OCI-LY1 (cell line): ENCODE measurements at regions not wholly inside any gene's neighbourhood (a gene's known extent, or its start where the extent isn't known, plus 50 kb on each side); places are given as distances from the start of the nearest gene placed in this dataset.

Source experiments
- H2AFZ ChIP-seq: fragments of 200-600 bp; sonication (generic), shearing (Covaris generic); 2 replicates; pipeline ENCODE4 v1.6.0; 2014; ENCODE audit warnings: antibody characterized with exemption, mild to moderate bottlenecking, low read length
- H3F3A ChIP-seq: fragments of 200-600 bp; sonication (generic), shearing (Covaris generic); 2 replicates; pipeline ENCODE4 v1.6.0; 2014; ENCODE audit warnings: mild to moderate bottlenecking, antibody characterized with exemption, low read length, moderate library complexity; ENCODE audit not compliant: insufficient read depth
- H3K27ac ChIP-seq: fragments of 200-600 bp; sonication (generic); 2 replicates; pipeline ENCODE4 v1.5.1; 2014; ENCODE audit warnings: low read length, mixed run types, mild to moderate bottlenecking, low read depth; ENCODE audit not compliant: poor library complexity, severe bottlenecking
- H3K27me3 ChIP-seq: fragments of 200-600 bp; sonication (generic); 2 replicates; pipeline ENCODE4 v1.6.0; 2014; ENCODE audit warnings: antibody characterized with exemption, mild to moderate bottlenecking, low read length, moderate library complexity; ENCODE audit not compliant: insufficient read depth
- H3K36me3 ChIP-seq: fragments of 200-600 bp; sonication (generic); 2 replicates; pipeline ENCODE4 v1.6.1; 2014; ENCODE audit warnings: mild to moderate bottlenecking, antibody characterized with exemption, low read length, moderate library complexity, mixed read lengths; ENCODE audit not compliant: insufficient read depth
- H3K4me1 ChIP-seq: fragments of 200-600 bp; sonication (generic); 2 replicates; pipeline ENCODE4 v1.5.1; 2014; ENCODE audit warnings: mild to moderate bottlenecking, low read length, moderate library complexity; ENCODE audit not compliant: insufficient read depth, severe bottlenecking
- H3K4me2 ChIP-seq: fragments of 200-600 bp; sonication (generic), shearing (Covaris generic); 2 replicates; pipeline ENCODE4 v1.6.1; 2014; ENCODE audit warnings: low read length
- H3K4me3 ChIP-seq: fragments of 200-600 bp; sonication (generic); 2 replicates; pipeline ENCODE4 v1.5.1; 2014; ENCODE audit warnings: low read length, low read depth, mild to moderate bottlenecking, mixed read lengths; ENCODE audit not compliant: poor library complexity, severe bottlenecking
- H3K79me2 ChIP-seq: fragments of 200-600 bp; shearing (Covaris generic); 2 replicates; pipeline ENCODE4 v1.6.1; 2016; ENCODE audit warnings: mixed run types, low read length, mixed read lengths; ENCODE audit not compliant: insufficient read depth
- H3K9ac ChIP-seq: fragments of 200-600 bp; sonication (generic), shearing (Covaris generic); 2 replicates; pipeline ENCODE4 v1.6.1; 2014; ENCODE audit warnings: mild to moderate bottlenecking, low read length, mixed read lengths
- H3K9me2 ChIP-seq: fragments of 200-600 bp; sonication (generic), shearing (Covaris generic); 2 replicates; pipeline ENCODE4 v1.6.1; 2014; ENCODE audit warnings: low read depth, mild to moderate bottlenecking, low read length, mixed read lengths
- H3K9me3 ChIP-seq: fragments of 200-600 bp; shearing (Covaris generic); 2 replicates; pipeline ENCODE4 v1.6.1; 2014; ENCODE audit warnings: low read length, mixed read lengths
- H4K20me1 ChIP-seq: fragments of 200-600 bp; sonication (generic), shearing (Covaris generic); 2 replicates; pipeline ENCODE4 v1.6.0; 2016; ENCODE audit warnings: mild to moderate bottlenecking, low read length; ENCODE audit not compliant: insufficient read depth
- EZH2 ChIP-seq: fragments of 200-600 bp; sonication (generic), shearing (Covaris generic); IDR thresholded peaks from 2 replicates; pipeline ENCODE4 v1.8.0; 2017; ENCODE audit warnings: borderline replicate concordance, mixed run types, mild to moderate bottlenecking, antibody characterized with exemption, low read length, moderate library complexity, mixed read lengths
- TF ChIP-seq, protein P1 (sequence below): fragments of 200-600 bp; sonication (generic), shearing (Covaris generic); IDR thresholded peaks from 2 replicates; pipeline ENCODE4 v1.5.1; 2017; ENCODE audit warnings: mild to moderate bottlenecking, antibody characterized with exemption, low read length, moderate library complexity, mixed read lengths

DNA sequence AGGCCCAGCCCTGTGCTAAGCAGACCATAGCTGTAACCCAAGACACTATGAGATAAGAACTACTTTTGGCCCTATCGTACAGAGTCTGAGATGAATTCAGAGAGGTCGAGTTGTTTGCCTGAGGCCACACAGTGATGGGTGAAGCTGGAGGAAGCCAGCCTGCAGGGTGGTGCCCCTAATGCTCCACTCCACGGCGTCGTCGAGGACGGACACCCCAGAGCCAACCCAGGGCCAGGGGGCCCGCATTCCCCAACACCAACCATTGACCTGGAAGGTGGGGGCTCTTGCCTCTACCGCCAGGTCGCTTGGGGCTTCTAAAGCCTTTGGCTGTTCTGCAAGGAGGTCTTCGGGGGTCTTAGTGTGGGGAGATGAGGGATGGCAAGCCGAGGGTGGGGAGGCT is 84.1 kb downstream of the IRF8 start:
- Histone ChIP-seq H4K20me1 (no peaks in the 10 kb centered on the region), H3K4me2 (no peak overlapping the region), H3K9ac (no peak overlapping the region), H3K27me3 (peaks cover 6% of the 10 kb centered on the region; the same call in 1 of the 2 replicates), H2AFZ (no peak overlapping the region), H3K9me3 (no peaks in the 10 kb centered on the region), H3K9me2 (no peaks in the 10 kb centered on the region), H3K27ac (no peak overlapping the region), H3K36me3 (no peaks in the 10 kb centered on the region), H3K4me1 (peaks cover 9% of the 10 kb centered on the region), H3K4me3 (no peak overlapping the region), H3F3A (no peaks in the 10 kb centered on the region), H3K79me2 (no peaks in the 10 kb centered on the region)
- no peak for TF ChIP-seq EZH2
- TF ChIP-seq, protein P1, sequence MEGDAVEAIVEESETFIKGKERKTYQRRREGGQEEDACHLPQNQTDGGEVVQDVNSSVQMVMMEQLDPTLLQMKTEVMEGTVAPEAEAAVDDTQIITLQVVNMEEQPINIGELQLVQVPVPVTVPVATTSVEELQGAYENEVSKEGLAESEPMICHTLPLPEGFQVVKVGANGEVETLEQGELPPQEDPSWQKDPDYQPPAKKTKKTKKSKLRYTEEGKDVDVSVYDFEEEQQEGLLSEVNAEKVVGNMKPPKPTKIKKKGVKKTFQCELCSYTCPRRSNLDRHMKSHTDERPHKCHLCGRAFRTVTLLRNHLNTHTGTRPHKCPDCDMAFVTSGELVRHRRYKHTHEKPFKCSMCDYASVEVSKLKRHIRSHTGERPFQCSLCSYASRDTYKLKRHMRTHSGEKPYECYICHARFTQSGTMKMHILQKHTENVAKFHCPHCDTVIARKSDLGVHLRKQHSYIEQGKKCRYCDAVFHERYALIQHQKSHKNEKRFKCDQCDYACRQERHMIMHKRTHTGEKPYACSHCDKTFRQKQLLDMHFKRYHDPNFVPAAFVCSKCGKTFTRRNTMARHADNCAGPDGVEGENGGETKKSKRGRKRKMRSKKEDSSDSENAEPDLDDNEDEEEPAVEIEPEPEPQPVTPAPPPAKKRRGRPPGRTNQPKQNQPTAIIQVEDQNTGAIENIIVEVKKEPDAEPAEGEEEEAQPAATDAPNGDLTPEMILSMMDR = no peak

DNA sequence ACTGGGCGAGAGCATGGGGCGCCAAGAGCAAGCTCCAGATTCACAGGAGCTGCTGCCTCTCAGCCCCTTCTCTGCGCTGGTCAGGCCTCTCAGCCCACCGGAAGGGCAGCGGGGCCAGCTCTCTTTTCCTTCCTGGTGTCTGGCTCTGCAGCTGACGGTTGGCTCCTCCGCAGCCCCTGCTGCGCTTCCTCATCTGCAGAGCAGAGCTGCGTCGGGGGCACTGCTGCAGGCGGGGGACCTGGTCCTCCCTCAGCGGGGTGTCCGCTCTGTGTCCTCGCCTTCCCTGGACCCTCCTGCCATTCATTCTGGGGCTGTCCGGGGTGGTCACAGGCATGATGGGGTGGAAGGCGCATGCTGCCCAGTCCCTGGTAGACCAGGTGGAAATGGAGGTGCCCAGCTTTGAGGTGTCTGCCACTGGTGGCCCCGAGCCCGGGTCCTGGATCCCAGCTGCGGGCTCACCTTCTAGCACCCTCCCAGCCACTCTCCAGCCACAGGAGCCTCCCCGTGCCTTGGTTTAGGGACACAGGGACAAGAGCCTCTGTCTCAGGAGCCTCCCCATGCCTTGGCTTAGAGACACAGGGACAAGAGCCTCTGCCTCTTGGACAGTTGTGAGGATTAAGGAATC is 84.8 kb downstream of the IRF8 start:
- Histone ChIP-seq H3K9ac (no peak overlapping the region), H3K79me2 (no peaks in the 10 kb centered on the region), H3K27me3 (peaks cover 6% of the 10 kb centered on the region; the same call in 1 of the 2 replicates), H3K4me2 (no peak overlapping the region), H3K4me3 (no peak overlapping the region), H3K27ac (no peak overlapping the region), H2AFZ (no peak overlapping the region), H3K4me1 (peaks cover 12% of the 10 kb centered on the region), H3K9me3 (no peaks in the 10 kb centered on the region), H3F3A (no peaks in the 10 kb centered on the region), H3K36me3 (no peaks in the 10 kb centered on the region), H4K20me1 (no peaks in the 10 kb centered on the region), H3K9me2 (no peaks in the 10 kb centered on the region)
- no peak for TF ChIP-seq EZH2
- TF ChIP-seq, protein P1 = no peak

DNA sequence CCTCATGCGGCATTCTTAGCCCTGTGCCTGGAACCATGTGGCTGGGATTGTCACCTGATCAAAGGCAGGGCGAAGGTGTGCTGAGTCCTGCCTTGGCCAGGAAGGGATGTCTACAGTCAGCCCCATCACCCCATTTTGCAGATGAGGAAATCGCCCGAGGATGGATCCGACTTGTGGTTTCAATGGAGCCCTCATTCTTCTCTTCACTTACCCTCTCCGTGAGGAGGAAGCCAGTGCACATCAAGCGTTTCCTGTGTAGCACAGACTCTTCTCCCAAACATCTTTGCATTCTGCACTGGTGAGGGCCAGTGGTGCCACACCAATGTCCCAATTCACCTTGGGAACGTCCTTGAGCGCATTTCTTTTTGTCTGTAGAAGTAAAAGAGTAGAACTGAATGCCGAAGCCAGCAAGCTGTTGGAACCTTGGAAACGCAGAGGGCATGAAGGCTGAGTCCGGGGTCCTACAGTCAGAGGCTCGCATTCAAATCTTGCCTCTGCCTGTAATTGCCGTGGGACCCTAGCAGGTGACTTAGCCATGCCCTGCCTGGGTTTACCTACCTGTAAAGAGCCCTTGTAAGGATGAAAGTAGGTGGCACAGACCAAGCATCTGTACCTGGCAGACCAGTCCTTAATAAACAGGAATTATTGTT is 85.4 kb downstream of the IRF8 start:
- H3K79me2 ChIP-seq = no peaks in the 10 kb centered on the region
- H3K9ac ChIP-seq = no peak overlapping the region
- H3K4me3 ChIP-seq = no peak overlapping the region
- no peaks in the 10 kb centered on the region for H3K36me3 ChIP-seq
- H3F3A ChIP-seq = no peaks in the 10 kb centered on the region
- H4K20me1 ChIP-seq = no peaks in the 10 kb centered on the region
- no peaks in the 10 kb centered on the region for H3K9me2 ChIP-seq
- no peak overlapping the region for H3K27ac ChIP-seq
- peaks cover 6% of the 10 kb centered on the region; the same call in 1 of the 2 replicates for H3K27me3 ChIP-seq
- no peak overlapping the region for H2AFZ ChIP-seq
- H3K9me3 ChIP-seq = no peaks in the 10 kb centered on the region
- TF ChIP-seq, protein P1 = no peak
- no peak for TF ChIP-seq EZH2
- no peak overlapping the region; the same call in 1 of the 2 replicates for H3K4me2 ChIP-seq
- peaks cover 14% of the 10 kb centered on the region for H3K4me1 ChIP-seq
